ENCODE measurements at regions not wholly inside any gene's neighbourhood (a gene's known extent, or its start where the extent isn't known, plus 50 kb on each side); places are given as distances from the start of the nearest gene placed in this dataset.
"Not testable (repeated sequence)": the region's sequence is repeated elsewhere in the genome, so short reads cannot be mapped to it uniquely, and the experiment has no call there.

DNA sequence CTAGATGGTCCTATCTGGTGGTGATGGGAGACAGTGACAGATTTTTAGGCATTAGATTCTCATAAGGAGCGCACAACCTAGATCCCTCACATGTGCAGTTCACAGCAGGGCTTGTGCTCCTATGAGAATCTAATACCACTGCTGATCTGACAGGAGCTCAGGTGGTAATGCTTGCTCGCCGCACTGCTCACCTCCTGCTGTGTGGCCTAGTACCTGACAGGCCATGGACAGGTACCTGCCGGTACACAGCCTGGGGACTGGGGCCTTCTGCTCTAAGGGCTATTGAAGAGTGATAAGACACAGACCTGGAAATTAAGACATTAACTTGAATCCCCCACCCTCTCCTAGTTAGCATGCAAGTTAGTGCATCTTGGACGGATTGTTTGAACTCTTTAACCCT lies 64.4 kb downstream of the KLRB1 start:
- intact Hi-C loops (cut with micrococcal nuclease): not testable (repeated sequence)

- intact Hi-C loops (cut with micrococcal nuclease): not testable (repeated sequence)
Measured at GRCh38 chr12:9542827-9543226, 64.9 kb downstream of the KLRB1 start.

DNA sequence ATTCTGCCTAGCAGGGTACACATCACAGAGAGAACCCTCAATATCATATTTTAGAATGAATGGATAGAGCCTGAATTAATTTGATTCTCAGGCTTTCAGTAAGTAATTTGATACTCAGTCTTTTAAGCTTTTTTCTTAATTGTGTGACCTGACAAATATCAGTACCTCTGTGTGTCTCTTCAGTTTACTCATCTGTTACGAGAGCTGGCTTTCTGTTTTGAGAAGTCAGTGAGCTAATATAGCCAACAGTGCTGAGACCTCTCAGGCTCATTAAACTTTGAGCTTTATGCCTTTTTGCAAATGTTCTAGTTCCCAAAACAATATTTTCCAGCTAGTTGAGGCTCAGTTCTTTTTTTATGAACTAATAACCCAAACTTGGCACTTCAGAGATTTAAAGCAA lies 91.8 kb downstream of the KLRB1 start:
- intact Hi-C loops (cut with micrococcal nuclease): not testable (repeated sequence)

DNA sequence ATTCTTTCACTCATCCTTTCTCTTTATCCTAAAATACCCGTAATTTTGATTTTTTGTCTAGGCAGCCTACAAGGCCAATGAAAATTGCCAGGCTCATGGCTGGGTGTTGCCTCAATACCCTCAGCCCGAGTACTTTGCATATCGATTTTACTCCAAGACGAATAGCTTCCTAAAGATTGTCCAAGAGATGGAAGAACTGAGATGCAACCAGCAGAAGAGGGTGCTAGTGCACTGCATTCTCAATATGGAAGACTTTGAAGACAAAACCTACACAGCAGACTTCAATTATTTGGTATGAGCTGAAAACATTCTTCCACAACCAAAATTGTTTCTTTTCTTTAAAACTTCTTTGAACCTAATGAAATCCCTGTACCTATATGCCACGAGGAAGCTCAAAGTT lies 95.0 kb downstream of the KLRB1 start:
- intact Hi-C loops (cut with micrococcal nuclease): not testable (repeated sequence)

DNA sequence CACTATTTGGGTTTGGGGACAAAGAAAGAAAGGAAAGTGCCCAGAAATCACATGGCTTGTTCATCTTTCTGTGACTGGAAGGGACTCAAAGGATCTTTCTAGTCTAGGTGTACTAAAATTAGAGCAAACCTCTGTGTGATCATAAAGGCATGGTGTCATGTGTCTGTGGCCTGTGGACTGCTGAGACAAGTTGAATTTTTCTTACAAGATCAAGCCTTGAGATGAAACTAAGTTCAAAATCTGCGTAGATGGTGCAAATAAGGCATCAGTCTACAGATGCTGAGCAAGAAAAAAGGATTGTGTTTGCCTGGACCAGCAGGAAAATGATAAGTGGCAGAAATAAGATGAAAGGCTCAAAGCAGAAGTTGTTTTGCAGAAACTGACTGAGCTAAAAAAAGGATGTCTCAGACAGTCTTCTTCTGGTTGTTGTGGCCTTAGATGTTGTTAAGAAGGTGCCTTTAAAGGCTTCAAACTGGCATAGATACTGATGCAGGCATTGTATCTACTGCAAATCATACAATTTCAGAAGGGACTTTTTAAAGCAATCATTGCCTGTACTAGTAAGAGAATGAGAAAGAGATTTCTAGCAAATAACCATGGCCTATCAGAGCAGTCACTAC lies 97.2 kb downstream of the KLRB1 start:
- intact Hi-C loops (cut with micrococcal nuclease): not testable (repeated sequence)

- intact Hi-C loops (cut with micrococcal nuclease): no loop called here
Measured at GRCh38 chr12:9509464-9510161, 98.1 kb downstream of the KLRB1 start.

DNA sequence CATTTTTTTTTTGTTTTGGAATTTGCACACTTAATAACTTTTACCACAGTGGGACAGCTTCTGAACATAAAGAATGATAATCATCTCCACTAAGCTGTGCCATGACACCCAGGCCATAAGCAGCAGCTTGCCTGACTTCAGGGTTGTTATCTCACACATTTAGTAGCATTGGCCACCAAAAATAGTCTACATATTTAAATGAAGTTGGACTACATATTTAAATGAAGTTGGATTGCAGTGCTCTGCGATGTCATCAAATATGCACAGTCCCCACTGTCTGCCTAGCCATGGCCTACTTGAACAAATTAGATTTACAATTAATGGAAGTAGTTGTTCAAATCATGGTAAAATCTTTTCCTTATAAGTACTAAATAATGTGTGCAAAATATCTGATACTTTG lies 101.0 kb downstream of the KLRB1 start:
- intact Hi-C loops (cut with micrococcal nuclease): no loop called here

DNA sequence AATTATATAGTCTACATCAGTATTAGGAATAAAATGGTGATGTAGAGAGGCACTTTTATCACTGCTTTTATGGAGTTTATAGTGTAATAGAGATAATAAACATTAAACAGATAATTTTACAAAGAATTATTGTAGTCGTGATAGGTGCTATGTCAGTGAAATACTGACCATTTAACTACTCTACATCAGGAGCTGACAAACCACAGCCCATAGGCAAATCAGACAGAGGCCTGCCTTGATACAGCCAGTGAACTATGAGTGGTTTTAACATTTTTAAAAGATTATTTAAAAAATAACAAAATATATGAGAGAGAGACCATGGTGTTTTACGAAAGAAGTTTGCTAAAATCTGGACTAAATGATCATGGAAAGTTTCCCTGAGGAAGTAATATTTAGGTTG lies 104.3 kb downstream of the KLRB1 start:
- intact Hi-C loops (cut with micrococcal nuclease): not testable (repeated sequence)

DNA sequence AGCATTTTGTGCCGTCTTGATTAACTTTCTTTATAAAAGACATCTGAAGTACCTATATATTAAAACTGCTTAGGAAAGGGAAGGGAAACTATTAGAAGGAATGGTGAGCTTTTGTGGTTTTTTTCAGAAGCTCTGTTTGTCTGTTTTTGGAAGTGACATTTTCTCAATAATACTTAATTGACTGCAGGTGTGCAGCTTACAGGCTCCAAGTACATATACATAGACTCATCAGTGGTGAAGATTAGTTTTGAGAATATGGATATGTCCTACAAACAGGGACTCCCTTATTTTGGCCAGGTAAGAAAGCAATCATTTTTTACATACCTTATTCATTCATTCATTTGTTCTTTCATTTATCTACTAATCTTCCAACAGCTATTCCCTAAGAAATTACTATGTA lies 104.9 kb downstream of the KLRB1 start:
- intact Hi-C loops (cut with micrococcal nuclease): not testable (repeated sequence)

GRCh38 chr12:9493325-9493724 lies 114.4 kb downstream of the KLRB1 start:
- intact Hi-C loops (cut with micrococcal nuclease): not testable (repeated sequence)

- intact Hi-C loops (cut with micrococcal nuclease): not testable (repeated sequence)
Measured at GRCh38 chr12:9481289-9481688, 126.4 kb downstream of the KLRB1 start.

DNA sequence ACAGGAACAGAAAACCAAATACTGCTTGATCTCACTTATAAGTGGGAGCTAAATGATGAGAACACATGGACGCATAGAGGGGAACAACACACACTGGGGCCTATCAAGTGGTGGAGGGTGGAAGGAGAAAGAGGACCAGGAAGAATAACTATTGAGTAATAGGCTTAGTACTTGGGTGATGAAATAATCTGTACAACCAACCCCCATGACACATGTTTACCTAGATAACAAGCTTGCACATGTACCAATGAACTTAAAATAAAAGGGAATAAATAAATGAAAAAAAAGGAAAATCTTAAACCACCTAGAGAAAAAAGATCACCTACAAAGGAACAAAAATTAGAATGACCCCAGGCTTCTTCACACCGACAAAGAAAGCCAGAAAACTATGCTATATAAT lies 133.5 kb downstream of the KLRB1 start:
- intact Hi-C loops (cut with micrococcal nuclease): not testable (repeated sequence)

DNA sequence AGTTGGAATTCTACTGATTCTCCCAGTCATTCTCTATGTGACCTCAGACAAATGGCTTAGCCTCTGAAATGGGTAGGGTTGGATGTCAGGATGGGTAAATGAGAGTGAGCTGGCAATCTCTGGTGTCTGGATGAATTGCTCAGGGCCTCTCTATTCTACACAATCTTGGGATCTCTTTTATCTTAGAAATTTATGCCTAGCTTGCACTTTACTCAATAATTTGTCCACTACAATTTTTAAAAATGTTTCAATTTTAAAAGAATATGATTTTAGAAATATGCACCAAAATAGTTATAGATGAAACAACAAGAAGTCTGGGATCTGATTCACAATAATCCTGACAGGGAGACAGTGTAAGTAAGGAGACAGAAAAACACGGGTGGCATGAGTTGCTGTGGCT lies 134.1 kb downstream of the KLRB1 start:
- intact Hi-C loops (cut with micrococcal nuclease): not testable (repeated sequence)

- intact Hi-C loops (cut with micrococcal nuclease): not testable (repeated sequence)
Measured at GRCh38 chr12:9471501-9471900, 136.2 kb downstream of the KLRB1 start.

GRCh38 chr12:9470367-9470766 lies 137.3 kb downstream of the KLRB1 start:
- intact Hi-C loops (cut with micrococcal nuclease): not testable (repeated sequence)

DNA sequence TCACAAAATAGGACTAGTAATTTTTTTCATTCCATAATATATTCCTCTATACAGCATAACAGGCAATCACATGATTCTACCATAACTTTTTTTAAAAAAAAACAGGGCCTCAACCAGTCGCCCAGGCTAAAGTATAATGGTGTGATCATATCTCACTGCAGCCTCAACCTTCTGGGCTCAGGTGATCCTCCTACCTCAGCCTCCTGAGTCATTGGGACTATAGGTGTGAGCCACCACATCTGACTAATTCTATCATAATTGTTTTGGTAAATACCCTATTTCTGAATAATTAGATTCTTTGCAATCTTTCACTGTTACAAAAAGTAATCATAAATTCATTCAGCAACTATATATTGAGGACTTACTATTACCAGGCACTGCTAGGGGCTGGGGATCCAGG lies 137.8 kb downstream of the KLRB1 start:
- intact Hi-C loops (cut with micrococcal nuclease): not testable (repeated sequence)

GRCh38 chr12:9469463-9469862 lies 138.3 kb downstream of the KLRB1 start:
- intact Hi-C loops (cut with micrococcal nuclease): not testable (repeated sequence)

DNA sequence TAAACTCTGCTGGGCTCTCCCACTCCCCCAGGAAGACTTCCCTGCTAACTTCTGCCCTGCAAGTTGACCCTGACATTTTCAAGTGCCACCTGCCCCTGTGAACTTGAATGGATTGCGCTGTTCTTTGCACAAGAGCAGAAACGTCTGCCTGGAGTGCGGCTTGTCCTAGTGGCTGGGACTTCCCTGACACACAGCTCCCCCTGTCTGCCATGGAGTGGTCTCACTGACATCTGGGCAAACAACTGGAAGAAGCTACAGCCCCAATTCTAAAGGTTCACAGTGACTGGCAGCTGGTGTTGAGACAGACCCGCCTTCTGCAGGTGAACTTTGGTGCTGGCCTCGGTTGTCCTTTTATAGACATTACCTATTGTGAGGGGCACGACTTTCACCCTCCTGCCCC lies 138.7 kb downstream of the KLRB1 start:
- intact Hi-C loops (cut with micrococcal nuclease): not testable (repeated sequence)

DNA sequence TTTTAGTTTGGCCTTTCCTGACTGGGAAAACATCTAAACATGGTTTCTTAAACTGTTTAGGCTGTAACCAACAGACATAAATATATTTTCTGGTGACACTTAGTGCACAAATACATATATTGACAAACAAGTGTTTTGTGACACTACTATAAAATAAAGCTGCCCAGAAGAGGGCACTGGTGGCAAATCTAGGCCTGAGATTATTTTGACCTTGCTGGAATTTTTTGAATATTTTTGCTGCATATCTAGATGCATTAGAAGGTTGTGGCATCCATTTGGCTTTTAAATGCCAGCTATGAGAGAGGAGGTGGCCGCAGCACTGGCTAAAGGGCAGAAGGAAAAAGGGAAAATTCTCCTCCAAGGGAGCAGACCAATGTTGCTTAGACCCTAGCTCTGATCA lies 139.6 kb downstream of the KLRB1 start:
- intact Hi-C loops (cut with micrococcal nuclease): not testable (repeated sequence)

DNA sequence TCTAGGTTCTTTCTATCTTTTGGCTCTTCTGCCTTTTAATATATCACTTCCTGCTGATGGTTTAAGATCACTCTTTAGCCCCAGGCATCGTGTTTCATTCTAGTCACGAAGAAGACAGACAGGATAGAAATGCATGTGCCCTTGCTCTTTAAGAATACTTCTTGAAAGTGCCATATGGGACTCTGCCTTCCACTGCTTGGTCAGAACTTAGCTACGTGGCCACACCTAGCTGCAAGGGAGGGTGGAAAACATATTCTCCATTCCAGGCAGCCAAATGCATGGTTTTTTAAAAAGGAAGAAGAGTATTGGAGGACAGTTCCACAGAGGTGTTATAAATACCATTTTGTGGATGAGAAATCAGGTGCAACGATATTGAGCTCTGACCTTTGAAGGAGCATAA lies 143.3 kb downstream of the KLRB1 start:
- intact Hi-C loops (cut with micrococcal nuclease): no loop called here

- intact Hi-C loops (cut with micrococcal nuclease): not testable (repeated sequence)
Measured at GRCh38 chr12:9455516-9455915, 152.2 kb downstream of the KLRB1 start.

GRCh38 chr12:9454021-9454420 lies 153.7 kb downstream of the KLRB1 start:
- intact Hi-C loops (cut with micrococcal nuclease): not testable (repeated sequence)

GRCh38 chr12:9450127-9450567 lies 157.6 kb downstream of the KLRB1 start:
- intact Hi-C loops (cut with micrococcal nuclease): not testable (repeated sequence)

Data from T-helper 2 cell treated with Interferon-gamma antibody and Interleukin-4, amounts not matched to agents 100 ng/mL and 5 ng/mL, for 36 hours (primary cell).